ENCODE measurements at regions not wholly inside any gene's neighbourhood (a gene's known extent, or its start where the extent isn't known, plus 50 kb on each side); places are given as distances from the start of the nearest gene placed in this dataset.

- TF ChIP-seq CTCF (IDR thresholded peaks at IDR 0.05): no peak
- TF ChIP-seq POLR2A (IDR thresholded peaks at IDR 0.05): no peak
These were observed 99.3 kb downstream of the ACTBL2 start for GRCh38 chr5:57383093-57383861.
